ENCODE measurements at regions not wholly inside any gene's neighbourhood (a gene's known extent, or its start where the extent isn't known, plus 50 kb on each side); places are given as distances from the start of the nearest gene placed in this dataset.

DNA sequence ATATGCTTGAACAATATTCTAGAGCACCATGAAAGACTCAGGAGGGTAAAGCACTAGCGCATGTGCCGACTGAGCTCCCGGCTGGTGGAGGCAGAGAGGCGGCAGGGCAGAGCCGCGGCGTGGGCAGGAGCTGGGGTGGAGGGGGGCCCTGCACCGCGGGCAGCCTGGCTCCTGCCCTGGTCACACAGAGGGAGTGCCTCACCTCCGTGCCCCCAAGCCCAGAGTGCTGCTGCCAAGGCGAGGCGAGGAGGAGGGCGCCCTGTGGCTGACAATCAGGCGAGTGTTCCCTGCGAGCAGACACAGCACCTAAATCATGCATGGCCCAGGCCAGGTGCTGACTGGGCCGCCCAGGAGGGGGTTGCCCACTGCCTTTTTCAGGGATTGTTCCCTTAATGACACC is 105.8 kb upstream of the TNRC6C start:
- no peak for DNase-seq

DNA sequence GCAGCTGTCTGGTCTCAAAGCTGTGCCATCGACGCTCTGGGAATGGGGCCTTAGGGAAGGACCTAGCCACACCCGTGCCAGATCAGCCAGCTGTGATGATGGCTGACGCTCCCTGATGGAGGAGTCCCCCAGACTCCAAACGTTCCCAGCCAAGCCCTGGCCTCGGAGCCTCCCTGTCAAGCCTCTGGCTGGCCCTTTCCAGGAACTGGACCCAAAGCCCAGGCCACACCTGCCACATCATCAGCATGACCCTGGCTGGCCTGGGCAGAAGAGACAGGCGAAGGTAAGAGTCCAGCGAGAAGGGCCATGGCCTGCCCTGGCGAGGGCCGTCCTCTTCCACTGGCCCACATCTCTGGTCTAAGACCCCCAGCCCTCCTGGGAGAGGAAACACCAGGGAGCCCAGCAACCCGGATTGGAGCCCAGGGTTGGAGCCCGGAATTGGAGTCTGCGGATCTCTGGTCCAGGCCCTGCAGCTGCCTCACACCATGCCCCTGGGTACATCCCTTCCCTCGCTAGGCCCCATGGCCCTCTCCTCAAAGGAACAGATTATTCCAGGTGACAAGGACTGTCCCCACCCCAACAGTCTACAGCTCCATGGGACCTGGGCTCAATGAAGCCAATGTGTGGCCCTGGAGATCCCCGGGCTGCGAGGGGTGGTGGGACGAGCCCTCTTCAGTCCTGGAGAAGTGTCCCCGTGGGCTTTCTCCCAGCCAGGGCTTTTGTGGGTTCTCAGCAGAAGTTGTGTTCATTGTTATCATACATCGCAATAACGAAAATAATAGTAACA is 105.1 kb upstream of the TNRC6C start:
- no peak for DNase-seq

- no peak for DNase-seq
These were observed 104.3 kb upstream of the TNRC6C start for GRCh38 chr17:77854083-77854758.

DNA sequence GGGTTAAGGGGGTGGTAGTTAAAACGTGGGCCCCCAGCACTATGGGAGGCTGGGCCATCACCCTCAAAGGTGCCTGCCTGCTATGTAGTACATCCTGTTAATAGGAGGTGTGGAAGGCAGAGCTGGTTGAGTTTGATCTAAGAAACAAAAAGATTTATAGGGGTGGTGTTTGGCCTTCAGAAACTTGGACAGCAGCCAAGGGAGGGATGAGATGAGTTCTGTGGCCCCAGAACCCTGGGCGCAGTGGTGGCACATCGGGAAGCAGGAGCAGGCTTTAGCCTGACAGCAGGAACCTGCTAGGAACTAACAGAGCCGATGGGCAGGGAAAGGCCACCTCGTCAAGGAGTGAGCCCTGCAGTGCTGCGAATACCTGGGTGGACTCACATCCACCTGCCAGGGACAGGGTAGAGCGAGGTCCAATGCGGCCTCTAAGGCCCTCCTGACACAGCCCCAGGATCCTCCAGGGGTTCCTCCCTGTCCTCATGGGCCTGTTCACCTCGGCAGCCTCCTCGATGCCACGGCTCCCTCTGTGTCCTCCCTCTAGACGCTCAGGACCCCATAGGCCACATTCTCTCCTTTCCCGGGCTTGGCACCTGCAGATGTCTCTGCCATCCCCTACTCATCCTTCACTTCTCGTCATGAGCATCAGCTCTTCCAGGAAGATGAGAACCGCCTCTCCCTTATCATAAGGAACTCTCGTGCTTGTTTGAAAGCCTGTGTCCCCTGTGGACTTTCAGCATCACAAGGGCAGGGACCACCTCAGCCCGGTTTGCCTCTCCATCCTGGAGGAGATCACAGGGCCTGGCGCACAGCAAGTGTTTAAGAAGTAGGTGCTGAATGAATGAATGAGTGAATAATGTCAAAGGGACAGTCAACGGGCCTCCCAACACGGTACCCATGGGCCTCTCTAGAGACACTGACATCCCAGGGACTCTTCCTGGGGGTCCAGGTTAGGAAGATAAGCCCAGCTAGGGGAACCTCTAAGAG is 103.5 kb upstream of the TNRC6C start:
- no peak for DNase-seq

- no peak for DNase-seq
These were observed 101.8 kb upstream of the TNRC6C start for GRCh38 chr17:77856551-77857305.

DNA sequence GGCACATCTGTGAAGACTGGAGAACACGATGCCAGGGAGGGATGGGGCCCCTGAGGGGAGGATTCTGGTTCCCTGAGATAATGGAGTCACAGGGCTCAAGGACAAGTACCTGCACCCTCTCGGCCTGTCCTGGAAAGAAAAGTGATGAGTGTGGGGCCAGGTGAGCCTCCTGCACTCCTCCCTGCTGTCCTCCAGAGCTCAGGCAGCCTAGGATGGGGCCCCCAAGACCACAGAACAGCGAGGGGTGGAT is 101.3 kb upstream of the TNRC6C start:
- no peak for DNase-seq

DNA sequence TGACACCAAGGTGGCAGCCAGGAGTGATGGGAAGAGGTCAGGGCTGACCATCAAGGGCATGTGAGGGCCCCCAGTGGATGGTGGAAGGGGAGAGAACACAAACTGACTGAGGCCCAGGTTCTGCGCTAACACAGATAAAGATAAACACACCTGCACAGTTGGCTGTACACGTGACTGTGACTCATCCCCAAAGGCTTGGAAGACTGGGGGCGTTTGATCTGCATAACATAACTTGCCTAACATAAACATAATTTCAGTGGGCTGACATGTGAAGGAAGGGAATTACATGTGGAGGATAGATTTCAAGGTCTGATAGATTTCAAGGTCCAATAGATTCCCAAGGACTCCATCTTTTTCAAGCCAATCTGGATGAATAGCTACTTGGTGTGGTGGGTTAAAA is 100.9 kb upstream of the TNRC6C start:
- DNase-seq = no peak

GRCh38 chr17:77858291-77859034 is 100.0 kb upstream of the TNRC6C start:
- DNase-seq = no peak

DNA sequence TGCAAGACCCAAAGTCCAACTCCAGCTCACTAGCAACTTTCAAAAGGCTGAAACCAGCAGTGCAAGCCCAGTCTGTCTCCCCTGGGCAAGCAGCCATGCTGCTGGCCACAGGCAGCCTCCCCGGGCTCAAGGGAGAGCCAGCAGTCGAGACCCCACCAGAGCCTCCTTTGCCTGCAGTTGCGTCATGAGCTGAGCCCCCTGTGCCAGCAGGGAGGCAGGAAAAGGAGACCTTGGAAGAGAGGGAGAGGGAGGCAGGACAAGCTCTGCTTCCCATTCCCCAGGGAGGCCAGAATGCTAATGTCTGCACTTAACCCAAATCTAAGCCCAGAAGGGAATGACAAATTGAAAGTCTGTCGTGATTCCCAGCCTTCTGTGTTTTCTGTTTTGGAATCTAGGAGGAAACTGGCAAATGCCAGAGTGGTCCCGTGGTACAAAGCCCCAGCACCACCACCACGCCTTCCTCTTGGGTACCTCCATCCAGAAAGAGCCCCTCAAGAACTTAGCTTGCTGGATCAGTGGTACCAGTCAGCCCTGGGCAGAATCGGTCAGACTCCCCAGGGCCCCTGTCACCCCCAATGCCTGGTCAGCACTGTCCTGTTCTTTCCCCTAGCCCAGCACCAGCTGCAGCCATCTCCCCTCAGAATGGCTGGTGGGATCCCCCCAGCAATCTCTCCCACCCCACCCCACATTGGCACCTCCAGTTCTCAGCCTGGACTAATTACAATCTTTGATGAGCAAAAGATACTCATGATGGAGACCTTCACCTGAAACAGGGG is 99.3 kb upstream of the TNRC6C start:
- DNase-seq = no peak

- DNase-seq = no peak
These were observed 97.3 kb upstream of the TNRC6C start for GRCh38 chr17:77861133-77861695.

DNA sequence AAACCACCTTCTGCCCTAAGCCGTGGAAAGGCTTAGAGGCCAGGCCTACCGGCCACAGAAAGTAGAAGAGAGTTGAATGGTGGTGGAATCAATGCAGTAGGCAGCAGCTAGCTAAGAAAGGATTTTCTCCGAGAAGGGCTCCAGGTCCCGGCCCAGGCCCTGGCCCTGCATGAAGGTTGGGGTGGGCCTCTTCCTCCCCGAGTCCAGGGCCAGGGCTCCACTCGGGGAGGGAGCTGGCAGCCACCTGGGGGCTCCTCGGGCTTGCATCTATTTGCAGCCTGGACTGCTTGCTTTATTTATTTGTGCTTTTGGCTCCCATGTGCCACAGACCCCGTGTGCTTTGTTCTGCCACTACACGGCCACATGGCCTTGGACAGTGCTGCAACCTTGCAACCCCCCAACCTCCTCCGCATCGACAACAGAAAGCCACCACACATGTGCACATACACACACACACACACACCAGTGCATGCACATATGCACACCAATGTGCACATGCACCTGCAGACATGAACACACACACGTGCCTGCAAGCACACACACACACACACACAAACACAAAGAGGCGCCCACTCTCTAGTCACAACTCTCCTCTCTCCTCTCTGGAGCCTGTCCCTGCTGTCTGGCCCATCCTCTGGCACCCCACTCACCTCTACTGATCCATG is 96.4 kb upstream of the TNRC6C start:
- DNase-seq = no peak

- no peak for DNase-seq
These were observed 95.4 kb upstream of the TNRC6C start for GRCh38 chr17:77862890-77863813.

DNA sequence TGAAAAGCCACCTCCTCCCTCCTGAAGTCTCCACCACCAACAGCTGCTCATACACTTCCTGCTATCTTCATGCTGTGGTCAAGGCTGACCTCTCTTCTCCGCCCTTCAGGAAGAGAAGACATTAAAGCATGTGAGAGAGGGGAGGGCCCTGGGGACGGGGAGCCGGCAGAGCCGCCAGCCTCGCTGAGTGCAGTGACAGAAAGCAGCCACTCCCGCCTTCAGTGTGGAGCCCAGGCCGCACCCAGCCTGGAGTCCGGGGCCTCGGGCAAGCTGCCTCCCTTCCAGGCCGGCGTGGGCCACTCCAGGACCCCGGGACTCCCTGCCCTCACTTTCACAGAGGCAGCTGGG is 94.7 kb upstream of the TNRC6C start:
- DNase-seq = no peak

- no peak for DNase-seq
These were observed 94.0 kb upstream of the TNRC6C start for GRCh38 chr17:77864234-77865111.

GRCh38 chr17:77865112-77865611 is 93.3 kb upstream of the TNRC6C start:
- DNase-seq = no peak

DNA sequence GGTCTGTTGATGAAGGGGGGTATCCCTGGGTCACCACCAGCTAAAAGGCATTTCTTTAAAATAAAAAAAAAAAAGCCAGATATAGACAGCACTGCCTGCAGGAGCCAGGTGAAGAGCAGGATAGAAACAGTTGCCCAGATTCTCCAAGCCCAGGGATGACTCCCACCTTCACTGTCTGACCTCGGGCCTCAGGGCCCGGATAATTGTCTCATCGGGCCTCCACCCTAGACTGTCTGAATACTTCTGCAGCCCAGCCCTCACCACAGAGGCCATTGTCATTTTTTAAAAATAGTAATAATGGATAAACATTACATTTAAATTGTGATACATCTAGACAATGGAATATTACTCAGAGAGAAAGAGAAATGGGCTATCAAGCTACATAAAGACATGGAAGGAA is 92.8 kb upstream of the TNRC6C start:
- DNase-seq = no peak

- DNase-seq = no peak
These were observed 91.2 kb upstream of the TNRC6C start for GRCh38 chr17:77867308-77867781.
